ENCODE measurements at regions not wholly inside any gene's neighbourhood (a gene's known extent, or its start where the extent isn't known, plus 50 kb on each side); places are given as distances from the start of the nearest gene placed in this dataset.

DNA sequence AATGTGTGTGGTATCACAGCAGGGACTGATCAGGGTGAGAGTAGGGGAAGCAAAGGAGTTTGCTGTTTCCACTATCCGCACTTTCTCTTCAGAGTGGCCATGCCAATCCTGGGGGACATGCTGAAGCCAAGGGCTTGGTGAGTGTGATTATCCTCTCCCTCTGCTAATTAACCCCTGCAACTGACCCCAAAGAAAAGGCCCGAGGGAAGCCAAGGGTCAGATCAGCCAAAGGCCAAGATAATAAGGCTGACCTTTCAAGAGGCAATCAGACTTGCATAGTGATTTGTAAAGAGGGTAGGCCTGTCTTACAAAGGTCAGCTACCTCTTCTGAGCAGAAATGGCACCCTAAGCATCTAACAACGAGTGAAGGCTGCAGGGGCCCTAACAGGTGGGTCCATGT, 420.5 kb upstream of the CPEB2 start:
- no peak overlapping the region for H3K4me3 ChIP-seq (ENCODE audit: low read depth, low read length)

DNA sequence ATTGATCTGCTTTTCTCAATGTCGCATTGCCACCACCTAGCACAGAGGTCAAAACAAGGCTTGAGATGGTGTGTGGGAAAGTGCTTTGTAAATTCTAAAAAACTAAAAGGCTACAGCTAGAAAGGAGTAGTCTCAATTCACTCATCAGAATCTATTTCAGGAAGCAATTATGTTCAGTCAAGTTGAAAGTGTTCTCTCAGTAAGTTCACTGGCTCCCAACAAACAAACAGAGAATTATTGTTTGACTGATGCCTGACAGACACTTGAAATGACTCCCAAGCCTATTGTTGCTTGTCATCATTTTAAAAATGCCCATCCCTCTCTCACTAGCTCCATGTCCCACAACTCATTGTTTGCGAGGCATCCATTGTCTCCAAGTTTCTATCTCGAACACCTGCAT, 419.6 kb upstream of the CPEB2 start:
- TF ChIP-seq, protein P1, sequence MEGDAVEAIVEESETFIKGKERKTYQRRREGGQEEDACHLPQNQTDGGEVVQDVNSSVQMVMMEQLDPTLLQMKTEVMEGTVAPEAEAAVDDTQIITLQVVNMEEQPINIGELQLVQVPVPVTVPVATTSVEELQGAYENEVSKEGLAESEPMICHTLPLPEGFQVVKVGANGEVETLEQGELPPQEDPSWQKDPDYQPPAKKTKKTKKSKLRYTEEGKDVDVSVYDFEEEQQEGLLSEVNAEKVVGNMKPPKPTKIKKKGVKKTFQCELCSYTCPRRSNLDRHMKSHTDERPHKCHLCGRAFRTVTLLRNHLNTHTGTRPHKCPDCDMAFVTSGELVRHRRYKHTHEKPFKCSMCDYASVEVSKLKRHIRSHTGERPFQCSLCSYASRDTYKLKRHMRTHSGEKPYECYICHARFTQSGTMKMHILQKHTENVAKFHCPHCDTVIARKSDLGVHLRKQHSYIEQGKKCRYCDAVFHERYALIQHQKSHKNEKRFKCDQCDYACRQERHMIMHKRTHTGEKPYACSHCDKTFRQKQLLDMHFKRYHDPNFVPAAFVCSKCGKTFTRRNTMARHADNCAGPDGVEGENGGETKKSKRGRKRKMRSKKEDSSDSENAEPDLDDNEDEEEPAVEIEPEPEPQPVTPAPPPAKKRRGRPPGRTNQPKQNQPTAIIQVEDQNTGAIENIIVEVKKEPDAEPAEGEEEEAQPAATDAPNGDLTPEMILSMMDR (IDR thresholded peaks at IDR 0.05; ENCODE audit: borderline replicate concordance, insufficient read depth, low read depth, low read length), result no peak
- H3K4me3 ChIP-seq (ENCODE audit: low read depth, low read length), result no peak overlapping the region

More for the DNA sequence above, 420.5 kb upstream of the CPEB2 start:
- TF ChIP-seq, protein P1 (IDR thresholded peaks at IDR 0.05; ENCODE audit: borderline replicate concordance, insufficient read depth, low read depth, low read length), result no peak

- TF ChIP-seq, protein P1 (IDR thresholded peaks at IDR 0.05; ENCODE audit: borderline replicate concordance, insufficient read depth, low read depth, low read length), result no peak
- H3K4me3 ChIP-seq (ENCODE audit: low read depth, low read length), result no peak overlapping the region
These were observed 418.9 kb upstream of the CPEB2 start for GRCh38 chr4:14583331-14583730.

- TF ChIP-seq, protein P1 (IDR thresholded peaks at IDR 0.05; ENCODE audit: borderline replicate concordance, insufficient read depth, low read depth, low read length), result no peak
- no peak overlapping the region for H3K4me3 ChIP-seq (ENCODE audit: low read depth, low read length)
These were observed 418.5 kb upstream of the CPEB2 start for GRCh38 chr4:14583752-14584151.

GRCh38 chr4:14592950-14593349, 409.3 kb upstream of the CPEB2 start:
- TF ChIP-seq, protein P1 (IDR thresholded peaks at IDR 0.05; ENCODE audit: borderline replicate concordance, insufficient read depth, low read depth, low read length), result no peak
- H3K4me3 ChIP-seq (ENCODE audit: low read depth, low read length), result no peak overlapping the region

- no peak overlapping the region for H3K4me3 ChIP-seq (ENCODE audit: low read depth, low read length)
- TF ChIP-seq, protein P1 (IDR thresholded peaks at IDR 0.05; ENCODE audit: borderline replicate concordance, insufficient read depth, low read depth, low read length), result no peak
These were observed 406.3 kb upstream of the CPEB2 start for GRCh38 chr4:14596028-14596427.

DNA sequence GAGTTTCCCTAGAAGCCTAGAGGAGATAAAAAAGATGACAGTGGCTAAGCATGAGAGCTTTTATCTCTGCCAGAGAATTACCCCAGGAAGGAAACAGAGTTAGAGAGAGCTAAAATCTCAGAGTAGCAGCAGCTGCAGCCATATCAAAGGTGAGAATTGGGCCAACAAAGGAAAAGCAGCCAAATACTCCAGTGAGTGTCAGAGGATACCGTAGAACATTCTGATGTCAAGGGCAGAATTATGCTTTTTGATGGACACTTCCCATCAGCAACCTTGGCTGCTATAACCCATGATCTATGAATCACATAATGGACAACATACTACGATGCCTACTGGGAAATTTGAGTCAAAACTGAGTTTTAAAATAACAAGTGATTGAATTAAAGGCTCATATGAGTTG, 405.8 kb upstream of the CPEB2 start:
- TF ChIP-seq, protein P1 (IDR thresholded peaks at IDR 0.05; ENCODE audit: borderline replicate concordance, insufficient read depth, low read depth, low read length), result no peak
- no peak overlapping the region for H3K4me3 ChIP-seq (ENCODE audit: low read depth, low read length)

All from GM12875 (cell line).